K562 (cell line): ENCODE measurements at regions not wholly inside any gene's neighbourhood (a gene's known extent, or its start where the extent isn't known, plus 50 kb on each side); places are given as distances from the start of the nearest gene placed in this dataset.

Experiments used
- ELK1 ChIP-seq: sonication (generic); formaldehyde crosslinking; IDR thresholded peaks from 2 replicates; pipeline ENCODE4 v1.8.1; 2022; ENCODE audit warnings: missing genetic modification reagents
- FOXP4 ChIP-seq: sonication (generic); formaldehyde crosslinking; IDR thresholded peaks from 2 replicates; pipeline ENCODE4 v1.8.0; 2022; ENCODE audit warnings: mild to moderate bottlenecking, missing genetic modification reagents, borderline replicate concordance
- JUNB ChIP-seq: fragments of 450-650 bp; formaldehyde crosslinking; conservative IDR thresholded peaks from 2 replicates; pipeline ENCODE4 v1.4.0; 2020; ENCODE audit warnings: mild to moderate bottlenecking
- MEF2A ChIP-seq: IDR thresholded peaks from 2 replicates; pipeline ENCODE4 v1.6.1; 2011; ENCODE audit warnings: low read depth, mild to moderate bottlenecking, low read length, moderate library complexity; ENCODE audit not compliant: control insufficient read depth
- MITF ChIP-seq: IDR thresholded peaks from 2 replicates; pipeline ENCODE4 v1.6.1; 2014; ENCODE audit warnings: antibody characterized with exemption
- MTA2 ChIP-seq: fragments of 450-650 bp; IDR thresholded peaks from 2 replicates; pipeline ENCODE4 v1.6.1; 2016; ENCODE audit warnings: low read depth
- MTF1 ChIP-seq: fragments of 250-450 bp; sonication (Bioruptor Pico); IDR thresholded peaks from 2 replicates; pipeline ENCODE4 v1.9.0; 2021; ENCODE audit warnings: moderate library complexity, mild to moderate bottlenecking, inconsistent platforms, borderline replicate concordance
- NELFE ChIP-seq: IDR thresholded peaks from 2 replicates; pipeline ENCODE4 v1.6.1; 2011; ENCODE audit warnings: mild to moderate bottlenecking; ENCODE audit not compliant: insufficient read depth, insufficient read length
- NEUROD1 ChIP-seq: fragments of 150-350 bp; IDR thresholded peaks from 2 replicates; pipeline ENCODE4 v1.6.1; 2014; ENCODE audit warnings: borderline replicate concordance, low read length, low read depth; ENCODE audit not compliant: partially characterized antibody
- PBX2 ChIP-seq, 2 experiments: IDR thresholded peaks in 1 of 2; conservative IDR thresholded peaks in 1 of 2; 2 replicates each; pipeline ENCODE4 v1.6.1; 2016; ENCODE audit warnings: low read depth in 2 of 2, mild to moderate bottlenecking in 1 of 2, missing compliant biosample characterization in 1 of 2, missing genetic modification characterization in 1 of 2, moderate library complexity in 1 of 2
- SIN3B ChIP-seq: fragments of 450-650 bp; IDR thresholded peaks from 2 replicates; pipeline ENCODE4 v1.6.1; 2017; ENCODE audit warnings: low read depth, mild to moderate bottlenecking, moderate library complexity
- SMARCC2 ChIP-seq: fragments of 450-650 bp; IDR thresholded peaks from 2 replicates; pipeline ENCODE4 v1.6.1; 2017; ENCODE audit warnings: antibody characterized with exemption, moderate library complexity, mild to moderate bottlenecking, low read depth
- TCF7L2 ChIP-seq: fragments of 150-350 bp; IDR thresholded peaks from 2 replicates; pipeline ENCODE4 v1.6.1; 2016; ENCODE audit warnings: low read depth, mild to moderate bottlenecking, low read length, moderate library complexity
- U2AF1 ChIP-seq: fragments of 200-400 bp; formaldehyde crosslinking; optimal IDR thresholded peaks from 2 replicates; pipeline ENCODE3; 2017; ENCODE audit warnings: mild to moderate bottlenecking, low read depth, low read length, moderate library complexity
- ZKSCAN1 ChIP-seq: fragments of 150-350 bp; IDR thresholded peaks from 2 replicates; pipeline ENCODE4 v1.6.1; 2016; ENCODE audit warnings: low read depth, low read length
- ZNF143 ChIP-seq: sonication (generic); formaldehyde crosslinking; IDR thresholded peaks from 2 replicates; pipeline ENCODE4 v1.9.0; 2022; ENCODE audit warnings: mild to moderate bottlenecking, missing genetic modification reagents
- ZNF174 ChIP-seq: fragments of 250-450 bp; sonication (Bioruptor Pico); IDR thresholded peaks from 2 replicates; pipeline ENCODE4 v1.4.0; 2020; ENCODE audit warnings: mild to moderate bottlenecking
- ZNF696 ChIP-seq: fragments of 250-450 bp; sonication (Bioruptor Pico); conservative IDR thresholded peaks from 2 replicates; pipeline ENCODE4 v1.4.0; 2020; ENCODE audit warnings: mild to moderate bottlenecking, moderate library complexity

- TF ChIP-seq ZNF143 (no peak), PBX2 (CRISPR knock-in tag; IDR thresholded peaks at IDR 0.05; ENCODE audit: low read depth) (no peak), PBX2 (tag; conservative IDR thresholded peaks at IDR 0.05; ENCODE audit: low read depth) (peak; percentile 85), U2AF1 (no peak), ZKSCAN1 (0 out of 2 replicates have a peak, but pooled peaks have one; percentile 9), SIN3B (no peak), JUNB (CRISPR knock-in tag) (no peak), SMARCC2 (peak; percentile 92), NEUROD1 (peak; percentile 81), MEF2A (no peak), TCF7L2 (no peak), ZNF696 (no peak), FOXP4 (no peak), NELFE (no peak), ZNF174 (CRISPR knock-in tag) (no peak), MTF1 (CRISPR knock-in tag) (no peak), ELK1 (CRISPR knock-in tag) (no peak), MTA2 (peak; percentile 93), MITF (peak; percentile 83; the same call in 1 of the 2 replicates)
Observed at GRCh38 chr9:107784235-107784958, 294.8 kb upstream of the KLF4 start (continued).
